ENCODE measurements at regions not wholly inside any gene's neighbourhood (a gene's known extent, or its start where the extent isn't known, plus 50 kb on each side); places are given as distances from the start of the nearest gene placed in this dataset.

- DNase-seq (ENCODE audit: low read depth in 4 of 4, low spot score in 1 of 4) = no peak
Observed at GRCh38 chr20:60627751-60628565, 624.1 kb upstream of the CDH4 start.

GRCh38 chr20:60628749-60629148 lies 623.3 kb upstream of the CDH4 start:
- no peak for DNase-seq (ENCODE audit: low read depth in 4 of 4, low spot score in 1 of 4)

GRCh38 chr20:60629206-60629605 lies 622.9 kb upstream of the CDH4 start:
- no peak for DNase-seq (ENCODE audit: low read depth in 4 of 4, low spot score in 1 of 4)

- DNase-seq (ENCODE audit: low read depth in 4 of 4, low spot score in 1 of 4) = no peak
Observed at GRCh38 chr20:60630609-60631008, 621.5 kb upstream of the CDH4 start.

- DNase-seq (ENCODE audit: low read depth in 4 of 4, low spot score in 1 of 4) = no peak
Observed at GRCh38 chr20:60631585-60632287, 620.3 kb upstream of the CDH4 start.

DNA sequence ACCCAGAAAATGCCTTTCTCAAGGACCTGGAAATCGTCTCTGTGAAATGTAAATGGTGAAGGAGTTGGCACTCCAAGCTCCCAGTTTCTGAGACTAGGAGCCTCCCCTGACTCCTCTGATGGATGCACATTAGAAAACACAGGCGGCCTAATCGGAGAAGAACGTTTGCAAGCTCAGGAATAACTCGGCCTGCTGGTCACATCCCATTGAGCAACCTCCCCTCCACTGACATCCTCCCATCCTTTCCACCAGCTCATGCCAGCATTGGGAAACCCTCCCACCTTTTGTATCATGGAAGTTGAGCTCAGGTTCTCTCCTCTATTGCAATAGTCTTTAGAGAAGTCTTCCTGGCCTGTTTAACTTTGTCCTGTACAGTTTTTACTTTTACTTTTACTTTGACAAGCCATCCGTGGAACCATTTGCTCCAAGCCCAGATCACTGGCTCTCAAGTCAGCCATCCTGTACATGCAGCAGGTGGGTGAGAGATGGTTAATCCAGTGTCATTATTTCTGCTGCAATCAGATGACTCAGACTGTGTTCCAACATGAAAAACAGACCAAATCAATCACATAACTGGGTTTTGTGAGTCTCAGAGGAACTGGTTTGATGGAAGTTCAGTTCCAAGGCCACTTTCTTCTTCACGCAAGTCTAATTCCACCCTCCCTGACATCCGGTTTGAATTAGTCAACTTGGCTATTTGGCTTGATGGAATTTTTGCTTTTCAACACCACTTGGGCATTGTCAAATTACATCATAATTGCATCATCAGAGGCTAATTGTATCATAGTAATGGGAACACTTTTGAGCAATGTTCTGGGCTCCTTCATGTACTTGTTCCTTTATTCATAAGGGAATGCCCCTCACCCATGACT lies 619.4 kb upstream of the CDH4 start:
- DNase-seq (ENCODE audit: low read depth in 4 of 4, low spot score in 1 of 4) = no peak

- DNase-seq (ENCODE audit: low read depth in 4 of 4, low spot score in 1 of 4) = no peak
Observed at GRCh38 chr20:60634491-60635172, 617.4 kb upstream of the CDH4 start.

- no peak for DNase-seq (ENCODE audit: low read depth in 4 of 4, low spot score in 1 of 4)
Observed at GRCh38 chr20:60636417-60636816, 615.6 kb upstream of the CDH4 start.

- DNase-seq (ENCODE audit: low read depth in 4 of 4, low spot score in 1 of 4) = no peak
Observed at GRCh38 chr20:60637801-60638200, 614.3 kb upstream of the CDH4 start.

GRCh38 chr20:60638430-60639098 lies 613.5 kb upstream of the CDH4 start:
- no peak for DNase-seq (ENCODE audit: low read depth in 4 of 4, low spot score in 1 of 4)

DNA sequence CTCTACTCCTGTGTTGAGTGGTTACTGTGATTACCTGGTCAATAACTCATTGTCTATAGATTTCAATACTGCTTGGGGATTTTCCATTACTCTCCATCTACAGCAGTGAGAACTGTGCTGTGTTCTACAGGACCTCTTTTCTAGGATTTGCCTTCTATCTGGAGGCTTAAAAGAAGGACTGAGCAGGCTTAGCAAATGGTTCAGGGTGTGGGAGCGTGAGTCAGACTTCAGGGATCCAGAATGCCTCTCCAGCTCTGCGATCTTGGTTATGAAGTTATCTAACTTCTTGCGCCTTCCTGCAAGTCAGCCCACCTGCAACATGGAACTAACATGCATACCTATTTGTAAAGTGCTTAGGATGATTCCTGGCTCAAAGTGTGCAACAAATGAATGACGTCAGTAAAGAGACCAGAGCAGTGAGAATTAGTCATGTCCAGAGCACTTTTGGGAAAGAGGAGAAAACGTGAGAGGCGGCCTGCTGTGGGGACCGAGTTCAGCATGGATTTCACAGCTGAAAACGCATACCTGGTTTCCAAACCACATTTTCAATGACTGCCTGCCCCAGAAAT lies 610.1 kb upstream of the CDH4 start:
- DNase-seq (ENCODE audit: low read depth in 4 of 4, low spot score in 1 of 4) = no peak

- DNase-seq (ENCODE audit: low read depth in 4 of 4, low spot score in 1 of 4) = no peak
Observed at GRCh38 chr20:60642541-60642940, 609.5 kb upstream of the CDH4 start.

GRCh38 chr20:60648556-60648955 lies 603.5 kb upstream of the CDH4 start:
- no peak for DNase-seq (ENCODE audit: low read depth in 4 of 4, low spot score in 1 of 4)

DNA sequence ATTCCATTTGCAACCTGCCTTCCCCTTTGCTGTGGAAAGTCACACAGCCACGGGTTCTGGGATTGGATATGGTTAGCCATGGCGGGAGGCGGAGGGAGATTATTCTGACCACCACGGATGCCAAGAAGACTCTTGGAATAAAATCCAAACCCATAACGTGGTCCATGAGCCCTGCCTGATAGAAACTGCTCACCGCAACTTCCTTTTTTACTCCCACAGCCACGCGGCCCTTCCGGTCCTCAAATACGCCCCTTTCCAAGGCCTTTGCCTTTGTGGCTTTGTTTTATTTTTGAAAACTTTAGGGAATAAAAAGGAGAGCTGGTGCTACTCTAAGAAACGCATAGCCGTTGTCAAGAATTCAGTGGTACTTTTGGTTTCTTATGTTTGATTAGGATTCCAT lies 602.5 kb upstream of the CDH4 start:
- DNase-seq (ENCODE audit: low read depth in 4 of 4, low spot score in 1 of 4) = no peak

GRCh38 chr20:60650087-60650486 lies 602.0 kb upstream of the CDH4 start:
- no peak for DNase-seq (ENCODE audit: low read depth in 4 of 4, low spot score in 1 of 4)

DNA sequence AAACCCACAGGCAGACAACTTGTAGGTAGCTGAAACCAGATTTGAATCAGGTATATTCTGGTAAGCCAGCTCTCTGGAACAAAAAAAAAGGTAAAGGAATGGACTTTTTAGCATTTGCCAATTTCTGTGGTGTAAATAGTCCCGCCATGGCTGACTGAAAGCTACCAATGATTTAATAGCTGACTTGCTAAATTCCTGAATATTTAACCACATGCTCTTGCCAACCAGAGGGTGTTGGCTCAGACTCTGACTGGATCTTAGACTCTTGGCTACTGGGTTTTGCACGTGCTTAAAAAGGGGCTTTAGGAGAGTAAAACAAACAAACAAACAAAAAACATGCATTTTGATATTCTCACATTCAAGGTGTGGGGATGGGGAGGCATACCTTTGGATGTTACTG lies 600.0 kb upstream of the CDH4 start:
- no peak for DNase-seq (ENCODE audit: low read depth in 4 of 4, low spot score in 1 of 4)

- no peak for DNase-seq (ENCODE audit: low read depth in 4 of 4, low spot score in 1 of 4)
Observed at GRCh38 chr20:60652615-60653014, 599.4 kb upstream of the CDH4 start.

DNA sequence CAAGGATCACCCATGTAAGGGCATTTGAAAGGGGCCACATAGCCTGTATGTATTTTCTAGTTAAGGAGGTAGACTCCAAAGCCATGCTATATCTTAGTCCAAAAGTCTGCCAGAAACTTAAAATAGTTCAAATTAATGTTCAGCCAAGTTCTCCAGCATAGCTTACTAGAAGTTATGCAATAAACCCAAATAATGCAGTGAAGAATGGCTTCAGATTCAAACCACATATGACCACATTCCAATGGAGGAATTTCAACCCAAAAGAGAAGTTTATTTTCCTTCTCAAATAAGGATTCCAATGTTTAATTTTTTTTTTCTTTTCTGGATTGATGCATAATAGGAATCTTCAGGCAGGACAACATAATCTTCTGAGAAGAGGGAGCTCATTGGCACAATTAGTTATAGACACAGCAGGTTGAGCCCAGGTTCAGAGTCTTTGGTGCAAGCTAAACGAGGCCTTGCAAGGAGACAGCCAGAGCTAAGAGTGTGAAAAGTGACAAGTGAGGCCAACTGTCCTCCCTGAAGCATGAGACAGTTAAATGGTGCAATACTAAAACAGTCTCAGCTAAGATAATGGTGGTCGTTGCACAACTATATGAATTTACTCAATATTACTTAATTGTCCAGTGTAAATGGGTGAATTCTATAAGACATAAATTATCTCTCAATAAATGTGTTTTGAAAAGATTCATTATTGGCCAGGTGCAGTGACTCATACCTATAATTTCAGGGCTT lies 598.8 kb upstream of the CDH4 start:
- no peak for DNase-seq (ENCODE audit: low read depth in 4 of 4, low spot score in 1 of 4)

DNA sequence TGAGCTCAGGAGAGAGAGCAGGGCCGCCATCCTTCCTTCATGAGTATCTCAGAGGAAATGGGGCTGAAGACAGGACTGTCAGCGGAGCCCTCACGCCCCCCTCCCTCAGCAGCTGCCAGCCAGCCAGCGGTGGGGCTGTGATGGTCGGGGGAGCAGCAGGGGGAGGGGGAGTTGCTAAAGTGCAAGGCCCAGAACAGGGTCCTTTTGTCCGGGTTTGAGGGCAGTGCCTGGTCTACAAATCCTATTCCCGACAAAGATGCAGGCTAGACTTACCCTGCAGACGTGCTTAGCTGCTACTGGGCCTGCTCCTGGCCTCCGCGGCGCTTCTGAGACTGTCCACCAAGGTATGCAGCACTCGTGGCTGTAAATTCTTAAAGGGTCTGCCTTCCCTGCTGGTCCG lies 593.4 kb upstream of the CDH4 start:
- DNase-seq (ENCODE audit: low read depth in 4 of 4, low spot score in 1 of 4) = no peak

- DNase-seq (ENCODE audit: low read depth in 4 of 4, low spot score in 1 of 4) = no peak
Observed at GRCh38 chr20:60659240-60659639, 592.8 kb upstream of the CDH4 start.
